Testis (tissue), 2 donors: ENCODE measurements at regions not wholly inside any gene's neighbourhood (a gene's known extent, or its start where the extent isn't known, plus 50 kb on each side); places are given as distances from the start of the nearest gene placed in this dataset.
A peak's percentile ranks its signal among the peaks of the same experiment; 100 is the strongest.

Experiments
- DNase-seq: peaks from one replicate; pipeline ENCODE4 v3.0.0-alpha.2; 2019
- H3K27ac ChIP-seq, 2 donors: fragments of 200-600 bp; sonication (generic); one replicate each; pipeline ENCODE4 v1.5.1; 2019
- H3K27me3 ChIP-seq: fragments of 200-600 bp; sonication (generic); one replicate; pipeline ENCODE4 v1.5.1; 2019
- H3K36me3 ChIP-seq: fragments of 200-600 bp; sonication (generic); one replicate; pipeline ENCODE4 v1.5.1; 2017; ENCODE audit warnings: low read depth; ENCODE audit errors: missing control alignments
- H3K4me1 ChIP-seq: fragments of 200-600 bp; sonication (generic); one replicate; pipeline ENCODE4 v1.5.1; 2019
- H3K4me3 ChIP-seq, 2 donors: fragments of 200-600 bp; sonication (generic); one replicate each; pipeline ENCODE4 v1.5.1; 2017 to 2019
- H3K9me3 ChIP-seq: fragments of 200-600 bp; sonication (generic); one replicate; pipeline ENCODE4 v1.5.1; 2017
- CTCF ChIP-seq, 3 experiments: fragments of 450-650 bp in 2 of 3; fragments of 200-600 bp in 1 of 3; sonication (generic) in 1 of 3; IDR thresholded peaks; one replicate each; pipeline ENCODE4 v1.5.1; 2016 to 2019; ENCODE audit warnings: antibody characterized with exemption in 3 of 3, mild to moderate bottlenecking in 2 of 3, moderate library complexity in 1 of 3
- POLR2A ChIP-seq: fragments of 450-650 bp; IDR thresholded peaks from one replicate; pipeline ENCODE4 v1.6.1; 2017; ENCODE audit warnings: antibody characterized with exemption, mild to moderate bottlenecking, moderate library complexity
- WGBS, 2 donors: methylation state at CpG; one replicate each; pipeline ENCODE4 v1.1.5; 2018; 5-methylcytosine and 5-hydroxymethylcytosine counted together
- intact Hi-C: fragments of 100-400 bp; cut with DNase I; formaldehyde crosslinking; loops from one replicate; pipeline ENCODE4 v1.15.1; 2023; ENCODE audit warnings: low total_unique reads

- 19 to 28% methylated on average over 1 of the region's 1 CpG for WGBS, 2 donors
- TF ChIP-seq CTCF (IDR thresholded peaks at IDR 0.05) (peak in 2 of 3 experiments; percentile 21 to 32), POLR2A (no peak)
- no peak overlapping the region for H3K4me3 ChIP-seq
- no peaks in the 10 kb centered on the region for H3K27me3 ChIP-seq
- intact Hi-C loops, result no loop called here
- H3K9me3 ChIP-seq, result no peaks in the 10 kb centered on the region
- H3K4me1 ChIP-seq, result no peaks in the 10 kb centered on the region
- no peaks in the 10 kb centered on the region for H3K36me3 ChIP-seq
- DNase-seq, result peak; percentile 31
- H3K27ac ChIP-seq, result no peak overlapping the region
Measured at GRCh38 chr18:26771524-26771923, 94.0 kb downstream of the AQP4 start.

GRCh38 chr18:26768385-26768784 is 97.1 kb downstream of the AQP4 start:
- Histone ChIP-seq H3K27me3 (no peaks in the 10 kb centered on the region), H3K4me1 (no peaks in the 10 kb centered on the region), H3K4me3 (no peak overlapping the region), H3K27ac (no peak overlapping the region), H3K9me3 (no peaks in the 10 kb centered on the region), H3K36me3 (no peaks in the 10 kb centered on the region)
- no peak for DNase-seq
- intact Hi-C loops, result no loop called here
- TF ChIP-seq CTCF (IDR thresholded peaks at IDR 0.05), result no peak
- TF ChIP-seq POLR2A, result no peak
- WGBS, 2 donors, result 82 to 84% methylated on average over 7 of the region's 7 CpGs

- 100% methylated on average over 2 of the region's 2 CpGs for WGBS, 2 donors
- intact Hi-C loops, result no loop called here
- Histone ChIP-seq H3K9me3 (no peaks in the 10 kb centered on the region), H3K4me3 (no peak overlapping the region), H3K27me3 (no peaks in the 10 kb centered on the region), H3K27ac (no peak overlapping the region), H3K4me1 (no peaks in the 10 kb centered on the region), H3K36me3 (no peaks in the 10 kb centered on the region)
- no peak for DNase-seq
- no peak for TF ChIP-seq POLR2A
- TF ChIP-seq CTCF (IDR thresholded peaks at IDR 0.05), result no peak
Measured at GRCh38 chr18:26765498-26765897, 100.0 kb downstream of the AQP4 start.

GRCh38 chr18:26764586-26764985 is 100.9 kb downstream of the AQP4 start:
- Histone ChIP-seq H3K9me3 (no peaks in the 10 kb centered on the region), H3K27ac (no peak overlapping the region), H3K4me3 (no peak overlapping the region), H3K27me3 (no peaks in the 10 kb centered on the region), H3K4me1 (no peaks in the 10 kb centered on the region), H3K36me3 (no peaks in the 10 kb centered on the region)
- no peak for DNase-seq
- TF ChIP-seq CTCF (IDR thresholded peaks at IDR 0.05) (no peak), POLR2A (no peak)
- intact Hi-C loops, result no loop called here

- intact Hi-C loops, result no loop called here
- H3K27me3 ChIP-seq, result no peaks in the 10 kb centered on the region
- H3K4me1 ChIP-seq, result no peaks in the 10 kb centered on the region
- no peak overlapping the region for H3K4me3 ChIP-seq
- no peak for DNase-seq
- no peaks in the 10 kb centered on the region for H3K9me3 ChIP-seq
- 82 to 100% methylated on average over 1 of the region's 1 CpG for WGBS, 2 donors
- H3K27ac ChIP-seq, result no peak overlapping the region
- TF ChIP-seq CTCF (IDR thresholded peaks at IDR 0.05) (no peak), POLR2A (no peak)
- H3K36me3 ChIP-seq, result no peaks in the 10 kb centered on the region
Measured at GRCh38 chr18:26764177-26764576, 101.3 kb downstream of the AQP4 start.
